Head of caudate nucleus (tissue), 42 donors: ENCODE measurements at regions not wholly inside any gene's neighbourhood (a gene's known extent, or its start where the extent isn't known, plus 50 kb on each side); places are given as distances from the start of the nearest gene placed in this dataset.

ENCODE experiments used
- DNase-seq, 42 donors: peaks; one replicate each; pipeline versions ENCODE4 v3.0.0 to v3.0.0-alpha.2; 2020 to 2021; ENCODE audit warnings: mixed read lengths in 7 of 42
- intact Hi-C: fragments of 100-400 bp; cut with DNase I; formaldehyde crosslinking; loops from one replicate; pipeline ENCODE4 v1.15.0; 2022

GRCh38 chr1:115577513-115577912, 64.3 kb upstream of the VANGL1 start:
- no peak for DNase-seq
- intact Hi-C loops: no loop called here

GRCh38 chr1:115575661-115576060, 66.1 kb upstream of the VANGL1 start:
- no peak for DNase-seq
- intact Hi-C loops: no loop called here

DNA sequence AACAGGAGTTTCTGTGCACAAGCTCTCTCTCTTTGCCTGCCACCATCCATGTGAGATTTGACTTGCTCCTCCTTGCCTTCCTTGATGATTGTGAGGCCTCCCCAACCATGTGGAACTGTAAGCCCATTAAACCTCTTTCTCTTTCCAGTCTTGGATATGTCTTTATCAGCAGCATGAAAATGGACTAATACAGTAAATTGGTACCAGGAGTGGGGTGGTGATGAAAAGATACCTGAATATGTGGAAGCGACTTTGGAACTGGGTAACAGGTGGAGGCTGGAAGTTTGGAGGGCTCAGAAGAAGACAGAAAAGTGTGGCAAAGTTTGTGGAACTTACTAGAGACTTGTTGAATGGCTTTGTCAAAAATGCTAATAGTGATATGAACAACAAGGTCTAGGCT, 69.1 kb upstream of the VANGL1 start:
- DNase-seq: no peak
- intact Hi-C loops: no loop called here

GRCh38 chr1:115567431-115567830, 74.3 kb upstream of the VANGL1 start:
- intact Hi-C loops: no loop called here
- no peak for DNase-seq

DNA sequence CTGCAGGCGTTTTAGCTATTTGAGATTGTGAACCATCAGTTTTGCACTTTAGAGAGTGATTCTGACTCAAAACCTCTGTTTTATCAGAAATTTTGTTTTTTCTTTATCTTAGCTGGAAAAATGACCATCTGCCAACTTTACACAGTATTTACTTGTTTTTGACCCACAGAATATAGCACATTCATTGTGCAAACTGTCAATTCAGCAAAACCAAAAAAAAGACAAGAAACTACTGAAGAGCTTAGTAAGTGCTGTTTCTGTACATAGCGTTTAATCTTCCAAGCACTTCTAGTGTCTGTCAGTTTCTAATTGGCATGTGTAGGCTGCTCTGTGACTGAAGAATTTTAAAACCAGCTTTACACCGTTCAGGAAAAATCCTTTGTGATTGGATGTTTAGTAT, 76.0 kb upstream of the VANGL1 start:
- DNase-seq: peak in 1 of 42 donors; percentile 13
- intact Hi-C loops: no loop called here

DNA sequence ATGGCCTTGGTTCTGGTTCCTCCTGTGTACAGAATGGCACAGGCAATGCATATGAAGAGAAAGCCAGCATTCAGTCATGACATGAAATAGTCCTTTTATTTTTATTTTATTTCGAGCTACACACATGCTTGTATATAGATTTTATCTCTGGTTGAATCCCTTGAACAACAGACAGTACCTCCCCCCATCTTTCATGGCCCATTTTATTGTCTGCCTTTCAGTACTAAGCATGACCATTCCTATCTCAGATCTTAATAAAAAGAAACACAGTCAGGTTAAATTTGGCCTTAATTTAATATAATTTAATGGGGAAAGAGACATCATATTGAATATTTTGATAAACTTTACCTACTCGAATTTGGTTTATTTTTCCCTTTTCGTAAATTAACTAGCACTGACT, 76.4 kb upstream of the VANGL1 start:
- DNase-seq: no peak
- intact Hi-C loops: no loop called here

- peak in 3 of 42 donors; percentile 2 to 29 (median 15) for DNase-seq
- intact Hi-C loops: no loop called here
Measured at GRCh38 chr1:115564201-115564600, 77.6 kb upstream of the VANGL1 start.

DNA sequence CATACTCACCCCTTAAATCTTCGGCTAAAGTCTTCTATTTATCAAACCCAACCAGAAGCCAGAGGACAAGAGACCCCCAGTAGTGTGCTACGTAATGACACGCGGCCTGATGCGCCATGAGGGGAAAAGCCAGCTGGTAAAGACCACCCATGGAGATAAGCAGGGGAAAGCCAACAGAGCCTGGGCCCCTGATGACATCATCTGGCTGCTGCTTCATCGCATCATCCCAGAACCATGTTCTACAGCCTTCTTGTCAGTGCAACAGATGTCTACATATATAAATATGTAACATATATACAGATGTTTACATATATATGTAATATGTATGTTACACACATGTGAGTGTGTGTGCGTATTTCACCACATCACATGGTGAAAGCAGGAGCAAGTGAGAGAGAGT, 81.7 kb upstream of the VANGL1 start:
- no peak for DNase-seq
- intact Hi-C loops: no loop called here

- DNase-seq: no peak
- intact Hi-C loops: no loop called here
Measured at GRCh38 chr1:115558275-115558674, 83.5 kb upstream of the VANGL1 start.

GRCh38 chr1:115557715-115558114, 84.1 kb upstream of the VANGL1 start:
- no peak for DNase-seq
- intact Hi-C loops: no loop called here

DNA sequence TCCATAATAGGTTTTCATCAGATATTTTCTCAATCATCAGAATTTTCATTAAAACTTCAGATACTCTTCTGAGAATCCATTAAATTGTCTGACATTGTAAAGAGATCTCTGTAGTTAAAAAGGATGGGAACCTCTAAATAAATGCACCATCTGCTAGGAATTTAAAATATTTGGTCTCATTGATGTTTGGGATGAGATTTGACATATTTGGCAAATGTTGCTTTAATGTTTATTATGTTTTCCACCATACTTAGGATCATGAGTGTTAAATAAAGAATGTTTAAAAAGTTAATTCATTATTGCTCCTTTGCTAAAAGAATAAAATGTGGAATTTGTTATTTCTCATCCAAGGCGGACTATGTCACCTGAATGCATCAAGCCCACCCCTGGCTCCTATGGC, 85.5 kb upstream of the VANGL1 start:
- DNase-seq: no peak
- intact Hi-C loops: no loop called here

- intact Hi-C loops: no loop called here
- no peak for DNase-seq
Measured at GRCh38 chr1:115555446-115555845, 86.3 kb upstream of the VANGL1 start.

GRCh38 chr1:115547696-115548095, 94.1 kb upstream of the VANGL1 start:
- intact Hi-C loops: no loop called here
- no peak for DNase-seq

GRCh38 chr1:115546846-115547245, 94.9 kb upstream of the VANGL1 start:
- DNase-seq: no peak
- intact Hi-C loops: no loop called here

- intact Hi-C loops: no loop called here
- peak in 20 of 42 donors; percentile 3 to 45 (median 18) for DNase-seq
Measured at GRCh38 chr1:115545791-115546733, 95.7 kb upstream of the VANGL1 start.

DNA sequence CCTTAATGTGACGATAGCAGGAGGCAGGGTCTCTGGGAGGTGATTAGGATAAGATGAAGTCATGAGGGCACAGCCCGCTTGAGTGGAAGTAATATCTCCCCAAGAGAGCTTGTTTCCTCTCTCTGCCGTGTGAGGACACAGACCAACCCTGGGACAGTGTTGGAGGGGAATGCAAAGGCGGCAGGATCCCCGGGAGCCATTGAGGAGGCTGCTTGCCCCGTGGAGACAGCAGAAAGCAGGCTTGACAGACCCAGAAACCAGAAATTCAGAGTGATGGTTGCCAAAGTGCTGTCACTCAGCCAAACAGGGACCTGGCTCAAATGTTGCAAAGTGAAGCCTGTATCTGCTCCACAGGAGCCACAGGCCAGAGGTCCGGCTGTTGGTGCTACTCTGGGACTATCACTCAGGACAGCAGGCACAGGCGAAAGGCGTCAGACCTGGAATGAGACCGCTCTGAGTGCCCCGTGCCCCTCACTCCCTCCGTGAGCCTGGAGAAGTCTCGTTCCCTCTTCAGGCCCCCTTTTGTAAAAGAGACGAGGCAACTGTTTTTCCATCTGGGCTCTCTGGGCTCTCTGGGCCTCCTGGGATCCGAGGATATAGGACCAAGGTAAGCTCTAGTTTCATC, 96.6 kb upstream of the VANGL1 start:
- intact Hi-C loops: no loop called here

DNA sequence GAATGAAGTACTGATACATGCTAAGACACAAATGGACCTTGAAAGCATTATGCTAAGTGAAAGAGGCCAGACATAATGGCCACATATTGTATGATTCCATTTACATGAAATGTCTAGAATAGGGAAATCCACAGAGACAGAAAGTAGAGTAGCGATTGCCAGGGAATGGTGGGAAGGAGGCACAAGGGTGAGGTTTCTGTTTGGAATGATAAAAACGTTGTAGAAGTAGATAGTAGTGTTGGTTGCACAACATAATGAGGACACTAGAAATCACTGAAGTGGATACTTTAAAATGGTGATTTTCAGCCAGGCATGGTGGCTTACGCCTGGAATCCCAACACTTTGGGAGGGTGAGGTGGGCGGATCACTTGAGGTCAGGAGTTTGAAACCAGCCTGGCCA, 97.6 kb upstream of the VANGL1 start:
- DNase-seq: no peak
- intact Hi-C loops: no loop called here

More for the DNA sequence above, 96.6 kb upstream of the VANGL1 start:
- DNase-seq: no peak

GRCh38 chr1:115543247-115543646, 98.5 kb upstream of the VANGL1 start:
- no peak for DNase-seq
- intact Hi-C loops: no loop called here

DNA sequence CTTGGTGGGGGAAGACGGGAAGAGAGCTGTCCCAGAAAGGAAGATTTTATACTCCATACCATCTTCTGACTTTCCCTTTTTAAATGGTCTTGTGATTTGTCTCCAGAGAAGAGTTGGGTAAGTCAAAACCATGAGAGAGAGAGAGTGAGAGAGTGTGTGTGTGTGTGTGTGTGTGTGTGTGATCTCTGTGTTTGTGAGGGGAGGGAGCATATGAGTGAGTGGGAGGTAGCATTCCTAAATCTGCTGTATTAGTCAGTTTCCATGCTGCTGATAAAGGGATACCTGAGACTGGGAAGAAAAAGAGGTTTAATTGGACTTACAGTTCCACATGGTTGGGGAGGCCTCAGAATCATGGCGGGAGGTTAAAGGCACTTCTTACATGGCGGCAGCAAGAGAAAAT, 102.0 kb upstream of the VANGL1 start:
- intact Hi-C loops: no loop called here
- no peak for DNase-seq

GRCh38 chr1:115539061-115539460, 102.7 kb upstream of the VANGL1 start:
- intact Hi-C loops: no loop called here
- DNase-seq: no peak

GRCh38 chr1:115538579-115538978, 103.2 kb upstream of the VANGL1 start:
- DNase-seq: no peak

More at GRCh38 chr1:115538579-115538978, 103.2 kb upstream of the VANGL1 start:
- intact Hi-C loops: no loop called here
